ENCODE measurements at regions not wholly inside any gene's neighbourhood (a gene's known extent, or its start where the extent isn't known, plus 50 kb on each side); places are given as distances from the start of the nearest gene placed in this dataset.

DNA sequence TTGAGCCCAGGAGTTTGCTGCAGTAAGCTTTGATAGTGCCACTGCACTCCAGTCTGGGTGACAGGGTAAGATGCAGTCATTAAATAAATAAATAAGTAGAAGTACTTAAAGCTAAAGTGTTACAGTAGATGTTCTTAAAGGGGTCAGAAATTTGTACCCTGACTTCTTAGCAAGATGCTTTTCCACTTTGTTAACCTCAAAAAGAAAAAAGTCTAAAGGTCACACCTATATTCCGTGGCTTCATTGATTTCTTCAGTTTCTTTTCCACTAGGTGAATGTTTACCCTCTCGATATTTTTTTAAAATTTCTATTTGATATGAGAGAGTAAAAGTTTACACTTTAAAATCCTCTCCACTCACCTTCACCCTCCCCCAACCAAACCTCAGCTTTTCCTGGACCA lies 64.3 kb upstream of the PLEKHA5 start:
- Histone ChIP-seq H3K9me3 (ENCODE audit: control insufficient read depth, low read length) (no peaks in the 10 kb centered on the region), H3K4me1 (ENCODE audit: control insufficient read depth, insufficient read depth, low read length, poor library complexity, severe bottlenecking) (peaks cover 4% of the 10 kb centered on the region), H3K36me3 (ENCODE audit: control insufficient read depth, insufficient read depth, low read length) (no peaks in the 10 kb centered on the region), H3K4me3 (ENCODE audit: extremely low read depth, insufficient read depth, low read length, poor library complexity, severe bottlenecking) (no peak overlapping the region), H3K27ac (ENCODE audit: low read depth, low read length, severe bottlenecking) (no peak overlapping the region)
- no CpG with 5 or more reads among the region's 2 CpGs for WGBS, 2 experiments (ENCODE audit: insufficient coverage in 2 of 2)

DNA sequence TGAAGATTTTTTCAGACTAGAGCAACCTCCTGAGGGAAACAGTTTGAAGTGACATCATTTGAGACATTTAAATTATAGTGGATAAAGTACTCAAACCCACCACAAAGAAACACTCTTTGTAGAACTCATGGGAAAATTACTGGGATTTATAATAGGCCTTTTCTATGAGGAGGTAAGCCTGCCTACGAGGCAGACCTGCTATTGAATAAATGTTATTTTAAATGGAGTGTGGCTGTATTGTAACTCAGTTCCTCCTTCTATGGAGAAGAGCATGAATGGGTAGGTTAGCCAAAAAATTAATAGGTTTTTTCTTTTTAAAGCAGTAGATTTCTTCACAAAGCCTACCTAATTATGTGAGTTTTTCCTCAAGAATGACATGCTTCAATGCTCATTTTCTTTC lies 63.7 kb upstream of the PLEKHA5 start:
- peaks cover 4% of the 10 kb centered on the region for H3K4me1 ChIP-seq (ENCODE audit: control insufficient read depth, insufficient read depth, low read length, poor library complexity, severe bottlenecking)
- no peak overlapping the region for H3K27ac ChIP-seq (ENCODE audit: low read depth, low read length, severe bottlenecking)
- no peaks in the 10 kb centered on the region for H3K9me3 ChIP-seq (ENCODE audit: control insufficient read depth, low read length)
- no peaks in the 10 kb centered on the region for H3K36me3 ChIP-seq (ENCODE audit: control insufficient read depth, insufficient read depth, low read length)
- 83 to 88% methylated on average over 1 of the region's 1 CpG for WGBS, 2 experiments (ENCODE audit: insufficient coverage in 2 of 2)
- no peak overlapping the region for H3K4me3 ChIP-seq (ENCODE audit: extremely low read depth, insufficient read depth, low read length, poor library complexity, severe bottlenecking)

DNA sequence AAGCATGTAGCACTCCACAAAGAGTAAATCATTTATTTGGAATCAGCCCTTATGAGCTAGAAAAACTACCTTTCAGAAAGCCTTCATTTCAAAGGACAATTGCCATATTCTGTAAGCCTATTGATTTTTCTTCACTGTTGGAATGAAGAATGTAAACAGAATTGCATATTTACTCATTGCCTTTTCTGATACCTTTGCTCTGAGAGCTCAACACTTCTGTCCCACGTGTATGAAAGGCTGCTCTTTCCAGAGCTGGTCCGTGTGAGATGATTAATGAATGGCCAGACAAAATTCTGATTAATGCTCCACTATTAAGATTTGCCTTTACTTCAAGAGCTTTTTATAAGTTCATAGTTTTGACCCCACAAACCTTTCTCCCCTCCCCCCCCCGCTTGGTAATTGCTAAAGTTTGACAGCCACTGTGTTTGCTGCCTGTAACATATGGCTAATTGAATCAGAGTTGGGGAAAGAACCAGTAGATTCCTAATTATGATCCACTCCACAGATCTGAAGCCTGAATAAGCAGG lies 63.0 kb upstream of the PLEKHA5 start:
- Histone ChIP-seq H3K4me3 (ENCODE audit: extremely low read depth, insufficient read depth, low read length, poor library complexity, severe bottlenecking) (no peak overlapping the region), H3K9me3 (ENCODE audit: control insufficient read depth, low read length) (no peaks in the 10 kb centered on the region), H3K27ac (ENCODE audit: low read depth, low read length, severe bottlenecking) (no peak overlapping the region), H3K36me3 (ENCODE audit: control insufficient read depth, insufficient read depth, low read length) (no peaks in the 10 kb centered on the region), H3K4me1 (ENCODE audit: control insufficient read depth, insufficient read depth, low read length, poor library complexity, severe bottlenecking) (peaks cover 4% of the 10 kb centered on the region)
- no CpG with 5 or more reads among the region's 3 CpGs for WGBS, 2 experiments (ENCODE audit: insufficient coverage in 2 of 2)

DNA sequence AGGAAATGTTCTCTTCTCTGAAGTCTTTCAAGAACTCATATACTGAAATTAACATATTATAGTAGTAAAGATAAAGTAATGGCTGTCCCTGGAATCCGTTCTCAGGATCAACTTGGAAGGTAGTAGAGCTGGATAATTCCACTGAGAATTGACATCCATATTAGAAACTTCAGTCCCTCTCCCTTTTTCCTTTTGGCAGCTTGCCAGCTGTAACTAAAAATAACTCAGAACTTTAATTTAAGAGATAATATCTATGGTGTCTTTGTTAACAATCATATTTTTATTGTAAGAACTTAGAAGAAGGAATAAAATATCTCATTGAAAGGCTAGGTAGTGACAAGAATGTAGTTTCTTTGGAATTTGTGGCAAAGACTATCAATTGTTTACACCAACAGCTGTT lies 61.4 kb upstream of the PLEKHA5 start:
- H3K27ac ChIP-seq (ENCODE audit: low read depth, low read length, severe bottlenecking) = no peak overlapping the region
- H3K9me3 ChIP-seq (ENCODE audit: control insufficient read depth, low read length) = no peaks in the 10 kb centered on the region
- WGBS, 2 experiments (ENCODE audit: insufficient coverage in 2 of 2) = no CpG with 5 or more reads among the region's 1 CpG
- peaks cover 4% of the 10 kb centered on the region for H3K4me1 ChIP-seq (ENCODE audit: control insufficient read depth, insufficient read depth, low read length, poor library complexity, severe bottlenecking)
- no peak overlapping the region for H3K4me3 ChIP-seq (ENCODE audit: extremely low read depth, insufficient read depth, low read length, poor library complexity, severe bottlenecking)
- no peaks in the 10 kb centered on the region for H3K36me3 ChIP-seq (ENCODE audit: control insufficient read depth, insufficient read depth, low read length)

DNA sequence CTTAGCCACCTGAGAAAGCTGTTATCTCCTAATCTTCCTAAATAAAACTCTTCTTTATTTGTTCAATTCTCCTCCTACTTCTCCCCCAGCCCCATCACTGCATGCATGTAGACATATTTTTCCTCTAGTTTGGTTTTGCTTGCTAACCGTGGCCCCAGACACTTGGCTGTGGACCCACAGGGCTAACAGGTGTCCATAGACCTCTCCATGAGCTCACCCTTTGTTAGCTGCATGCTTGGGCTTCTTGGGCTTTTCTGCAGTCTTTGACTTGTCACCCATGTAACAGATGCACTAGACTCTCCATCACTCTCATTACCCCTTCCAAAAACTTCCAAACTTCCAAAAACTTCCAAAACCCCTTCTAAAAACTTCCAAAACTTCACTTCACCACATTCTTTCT lies 59.2 kb upstream of the PLEKHA5 start:
- WGBS, 2 experiments (ENCODE audit: insufficient coverage in 2 of 2) = 67 to 100% methylated on average over 1 of the region's 1 CpG
- H3K4me1 ChIP-seq (ENCODE audit: control insufficient read depth, insufficient read depth, low read length, poor library complexity, severe bottlenecking) = peaks cover 4% of the 10 kb centered on the region
- H3K36me3 ChIP-seq (ENCODE audit: control insufficient read depth, insufficient read depth, low read length) = no peaks in the 10 kb centered on the region
- no peaks in the 10 kb centered on the region for H3K9me3 ChIP-seq (ENCODE audit: control insufficient read depth, low read length)
- H3K27ac ChIP-seq (ENCODE audit: low read depth, low read length, severe bottlenecking) = no peak overlapping the region
- no peak overlapping the region for H3K4me3 ChIP-seq (ENCODE audit: extremely low read depth, insufficient read depth, low read length, poor library complexity, severe bottlenecking)

DNA sequence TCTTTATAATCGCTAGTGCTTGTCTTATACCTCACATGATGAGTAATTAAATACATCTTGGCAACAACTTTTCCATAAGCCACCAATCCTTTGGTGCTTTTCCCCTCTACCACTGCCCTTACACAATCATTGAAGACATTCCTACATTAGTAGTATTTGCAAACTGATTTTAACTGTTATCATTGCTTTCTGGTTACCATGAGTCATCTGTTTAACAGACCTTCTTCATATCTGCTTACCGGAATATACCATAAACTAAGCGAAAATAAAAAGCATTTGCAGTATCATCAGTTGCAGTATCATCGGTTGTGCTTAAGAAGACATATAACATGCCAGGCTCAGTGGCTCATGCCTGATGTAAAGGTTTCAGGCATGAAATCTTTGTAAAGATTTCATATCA lies 54.8 kb upstream of the PLEKHA5 start:
- whole genome bisulfite sequencing, 2 experiments (ENCODE audit: insufficient coverage in 2 of 2) = 0 to 100% methylated on average over 1 to 2 of the region's 4 CpGs
- H3K4me1 ChIP-seq (ENCODE audit: control insufficient read depth, insufficient read depth, low read length, poor library complexity, severe bottlenecking) = no peaks in the 10 kb centered on the region
- no peaks in the 10 kb centered on the region for H3K36me3 ChIP-seq (ENCODE audit: control insufficient read depth, insufficient read depth, low read length)
- H3K27ac ChIP-seq (ENCODE audit: low read depth, low read length, severe bottlenecking) = no peak overlapping the region
- no peak overlapping the region for H3K4me3 ChIP-seq (ENCODE audit: extremely low read depth, insufficient read depth, low read length, poor library complexity, severe bottlenecking)
- H3K9me3 ChIP-seq (ENCODE audit: control insufficient read depth, low read length) = no peaks in the 10 kb centered on the region

DNA sequence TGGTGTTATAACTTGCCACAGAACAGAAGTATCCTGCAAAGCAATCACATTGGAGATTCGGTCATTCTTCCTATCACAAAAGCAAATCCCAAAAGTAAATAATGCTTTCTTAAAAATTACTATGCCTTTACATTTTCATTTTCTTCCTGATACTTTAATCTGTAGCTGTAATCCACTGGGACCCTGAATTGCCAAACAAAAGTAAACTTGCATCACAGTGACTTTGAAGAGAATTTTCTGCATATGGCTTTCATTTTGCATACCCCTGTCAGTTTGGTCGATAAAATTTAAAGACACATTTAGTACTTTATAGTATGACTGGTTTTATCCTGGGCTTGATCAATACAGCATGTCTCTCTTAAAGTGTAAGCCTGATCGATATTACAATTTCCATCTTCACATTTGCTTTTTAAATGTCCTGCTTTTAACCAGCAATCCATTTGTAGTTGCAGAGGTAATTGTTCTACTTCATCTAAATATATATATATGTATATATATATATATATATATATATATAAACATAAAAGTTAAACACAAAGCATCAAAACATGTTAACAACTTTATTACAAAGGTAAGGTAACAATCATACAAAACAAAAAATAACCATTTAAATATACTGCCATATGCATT lies 53.7 kb upstream of the PLEKHA5 start:
- no peaks in the 10 kb centered on the region for H3K9me3 ChIP-seq (ENCODE audit: control insufficient read depth, low read length)
- no peaks in the 10 kb centered on the region for H3K36me3 ChIP-seq (ENCODE audit: control insufficient read depth, insufficient read depth, low read length)
- no peaks in the 10 kb centered on the region for H3K4me1 ChIP-seq (ENCODE audit: control insufficient read depth, insufficient read depth, low read length, poor library complexity, severe bottlenecking)
- H3K4me3 ChIP-seq (ENCODE audit: extremely low read depth, insufficient read depth, low read length, poor library complexity, severe bottlenecking) = no peak overlapping the region
- H3K27ac ChIP-seq (ENCODE audit: low read depth, low read length, severe bottlenecking) = no peak overlapping the region
- WGBS, 2 experiments (ENCODE audit: insufficient coverage in 2 of 2) = 80% methylated on average over 1 of the region's 3 CpGs; no CpG with 5 or more reads in 1 of the 2 experiments
